Stimulated activated CD4-positive, alpha-beta T cell treated with anti-CD3 and anti-CD28 coated beads, Interleukin-4, amount 100 ng/mL, for 24 hours (primary cell): ENCODE measurements at regions not wholly inside any gene's neighbourhood (a gene's known extent, or its start where the extent isn't known, plus 50 kb on each side); places are given as distances from the start of the nearest gene placed in this dataset.
"Not testable (repeated sequence)": the region's sequence is repeated elsewhere in the genome, so short reads cannot be mapped to it uniquely, and the experiment has no call there.

ENCODE experiments used
- DNase-seq: peaks from one replicate; pipeline ENCODE4 v3.0.0-alpha.2; 2020

DNA sequence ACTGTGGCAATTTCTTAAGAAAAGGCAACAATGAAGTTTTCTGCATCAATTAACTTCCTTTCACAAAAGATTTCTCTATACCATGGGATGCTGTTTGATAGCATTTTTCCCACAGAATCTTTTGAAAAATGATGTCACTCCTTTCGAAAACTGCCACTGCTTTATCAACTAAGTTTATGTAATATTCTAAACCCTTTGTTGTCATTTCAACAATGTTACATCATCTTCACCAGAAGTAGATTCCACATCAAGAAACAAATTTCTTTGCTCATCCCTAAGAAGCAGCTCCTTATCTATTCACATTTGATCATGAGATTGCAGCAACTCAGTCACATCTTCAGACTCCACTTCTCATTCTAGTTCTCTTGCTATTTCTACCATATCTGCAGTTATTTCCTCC is 116.1 kb upstream of the KCND3 start:
- no peak for DNase-seq

DNA sequence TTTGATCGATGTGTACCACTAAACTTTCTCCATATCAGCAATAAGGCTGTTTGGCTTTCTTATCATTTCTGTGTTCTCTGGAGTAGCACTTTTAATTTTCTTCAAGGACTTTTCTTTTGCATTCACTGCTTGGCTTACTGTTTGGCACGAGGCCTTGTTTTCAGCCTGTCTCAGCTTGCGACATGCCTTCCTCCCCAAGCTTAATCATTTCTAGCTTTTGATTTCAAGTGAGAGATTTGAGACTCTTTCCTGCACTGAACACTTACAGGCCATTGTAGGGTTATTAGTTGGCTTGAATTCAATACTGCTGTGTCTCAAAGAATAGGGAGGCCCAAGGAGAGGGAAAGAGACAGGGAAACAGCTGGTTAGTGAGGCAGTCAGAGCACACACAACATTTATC is 120.6 kb upstream of the KCND3 start:
- DNase-seq: no peak

DNA sequence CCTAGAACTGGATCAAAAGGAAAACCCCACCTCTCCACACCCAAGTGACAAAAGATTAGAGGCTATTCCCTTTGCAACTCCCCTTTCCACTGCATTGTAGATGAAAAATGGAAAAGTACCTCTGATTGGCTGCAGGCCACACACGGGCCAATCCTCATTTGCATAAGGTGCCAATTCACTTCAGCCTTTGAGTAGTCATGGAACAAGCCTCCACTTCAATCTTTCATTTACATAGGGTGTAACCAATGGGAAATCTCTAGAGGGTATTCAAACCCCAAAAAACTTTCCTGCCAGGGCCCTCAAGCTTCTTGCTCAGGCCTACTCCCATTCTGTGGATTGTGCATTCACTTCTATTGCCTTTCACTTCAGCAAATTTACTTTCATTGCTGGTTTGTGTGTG is 122.3 kb upstream of the KCND3 start:
- no peak for DNase-seq

DNA sequence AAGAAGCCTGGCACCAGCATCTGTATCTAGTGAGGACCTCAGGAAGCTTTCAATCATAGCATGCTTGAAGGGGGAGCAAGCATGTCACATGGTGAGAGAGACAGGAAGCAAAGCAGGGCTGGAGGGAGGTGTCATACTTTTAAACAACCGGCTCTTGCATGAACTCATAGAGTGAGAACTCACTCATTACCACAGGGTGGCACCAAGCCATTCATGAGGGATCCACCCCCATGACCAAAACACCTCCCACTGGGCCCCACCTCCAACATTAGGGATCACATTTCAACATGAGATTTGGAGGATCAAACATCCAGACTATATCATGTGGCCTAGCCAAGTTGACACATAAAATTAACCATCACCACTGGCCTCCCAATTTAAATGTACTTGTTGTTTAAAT is 125.1 kb upstream of the KCND3 start:
- DNase-seq: no peak

DNA sequence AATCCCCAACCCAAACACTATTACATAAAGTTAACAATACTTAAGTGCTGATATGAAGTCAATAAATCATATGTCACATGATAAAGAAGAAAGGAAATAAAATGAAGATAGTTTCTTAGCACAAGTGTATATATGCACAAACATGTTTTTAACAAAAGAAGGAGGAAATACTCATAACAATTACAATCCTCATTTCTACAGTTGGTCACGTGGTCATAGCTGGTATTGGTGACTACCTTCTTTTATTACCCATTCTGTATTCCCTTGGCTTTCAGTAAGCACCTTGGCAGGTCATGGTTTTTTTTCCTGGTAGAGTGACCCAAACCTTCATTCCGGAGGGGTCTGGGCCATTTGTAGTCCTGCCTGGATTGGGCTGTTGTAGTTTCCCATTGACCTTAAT is 137.1 kb upstream of the KCND3 start:
- no peak for DNase-seq

DNA sequence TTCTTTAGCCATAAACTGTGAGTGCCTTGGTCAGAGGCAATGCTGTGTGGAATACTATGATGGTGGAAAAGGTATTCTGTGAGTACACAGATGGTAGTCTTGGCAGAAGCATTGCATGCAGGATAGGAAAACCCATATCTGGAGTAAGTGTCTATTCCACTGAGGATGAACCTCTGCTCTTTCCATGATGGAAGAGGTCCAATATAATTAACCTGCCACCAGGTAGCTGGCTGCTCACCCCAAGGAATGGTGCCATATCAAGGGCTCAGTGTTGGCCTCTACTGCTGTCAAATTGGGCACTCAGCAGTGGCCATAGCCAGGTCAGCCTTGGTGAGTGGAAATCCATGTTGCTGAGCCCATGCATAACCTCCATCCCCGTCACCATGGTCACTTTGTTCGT is 138.1 kb upstream of the KCND3 start:
- DNase-seq: not testable (repeated sequence)

DNA sequence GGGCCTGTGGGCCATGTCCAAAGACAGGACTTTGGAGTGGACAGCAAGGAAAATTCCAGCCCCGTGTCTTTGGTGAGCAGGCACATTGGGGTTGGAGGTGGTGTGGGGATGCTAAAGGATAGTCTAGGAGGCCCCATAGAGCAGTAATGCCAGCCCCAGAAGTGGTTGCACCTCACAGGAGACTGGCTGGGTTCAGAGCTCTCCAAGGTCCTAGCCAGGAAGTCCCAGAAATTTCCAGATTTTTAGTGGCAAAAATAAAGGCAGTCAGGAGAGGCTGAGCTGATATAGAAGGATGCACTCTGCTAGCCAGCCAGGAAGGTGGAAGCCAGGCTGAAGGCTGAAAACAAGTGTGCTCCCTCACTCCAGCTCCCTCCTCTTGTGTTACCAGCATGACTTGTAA is 144.0 kb upstream of the KCND3 start:
- DNase-seq: no peak

DNA sequence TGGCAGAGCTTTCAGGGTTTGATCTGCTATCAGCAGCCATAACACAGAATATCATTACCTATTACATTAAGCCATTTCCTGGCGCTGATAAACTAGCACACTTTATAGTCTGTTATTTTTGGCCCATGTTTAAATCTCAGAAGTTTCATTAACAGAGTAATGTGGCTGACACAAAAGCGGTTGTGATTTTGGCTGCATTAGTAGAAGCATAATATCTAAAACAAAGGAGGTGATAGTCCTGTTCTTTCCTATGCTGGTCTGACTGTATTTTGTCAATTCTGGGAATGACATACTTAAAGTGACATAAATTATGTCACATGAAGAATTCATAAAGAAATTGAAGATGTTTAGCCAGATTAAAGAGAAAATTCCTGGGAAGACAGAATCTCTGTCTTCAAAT is 151.3 kb upstream of the KCND3 start:
- DNase-seq: no peak

DNA sequence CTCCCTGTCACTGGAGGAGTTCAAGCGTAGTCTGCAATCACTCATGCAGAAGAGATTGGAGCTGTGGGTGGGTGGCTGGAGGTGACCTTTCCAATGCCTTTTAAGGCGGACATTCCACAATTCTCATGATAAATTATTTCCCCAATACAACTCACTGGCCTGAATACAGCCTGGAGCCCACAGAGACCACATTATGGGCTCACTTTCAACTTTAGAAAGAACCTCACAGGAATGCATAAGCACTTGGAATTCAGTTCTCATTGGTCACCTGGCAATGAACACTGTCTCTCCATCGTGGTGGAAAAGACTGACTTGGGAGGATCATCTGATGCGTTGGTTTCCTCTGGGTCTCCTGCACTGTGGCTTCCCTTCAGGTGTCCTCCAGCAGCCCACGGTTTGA is 151.8 kb upstream of the KCND3 start:
- DNase-seq: no peak

DNA sequence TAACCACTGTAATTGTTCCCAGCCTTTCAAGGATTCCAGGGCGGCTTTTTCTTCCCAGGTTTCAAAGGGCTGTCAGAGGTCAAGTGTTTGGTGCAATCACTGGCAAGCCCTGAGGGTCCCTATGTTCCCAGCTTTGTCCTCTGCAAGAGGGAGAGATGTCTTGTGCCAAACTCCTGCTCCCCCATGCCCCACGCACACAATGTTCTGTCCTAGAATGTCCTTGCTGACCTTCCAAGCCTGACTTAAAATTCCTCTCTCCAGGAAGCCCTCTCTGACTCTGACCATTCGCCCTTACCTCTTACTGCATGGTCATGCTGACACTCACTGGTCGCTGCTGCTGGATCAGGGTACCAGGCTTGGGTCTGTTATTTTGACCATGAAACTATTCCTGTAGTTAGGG is 152.5 kb upstream of the KCND3 start:
- DNase-seq: no peak

DNA sequence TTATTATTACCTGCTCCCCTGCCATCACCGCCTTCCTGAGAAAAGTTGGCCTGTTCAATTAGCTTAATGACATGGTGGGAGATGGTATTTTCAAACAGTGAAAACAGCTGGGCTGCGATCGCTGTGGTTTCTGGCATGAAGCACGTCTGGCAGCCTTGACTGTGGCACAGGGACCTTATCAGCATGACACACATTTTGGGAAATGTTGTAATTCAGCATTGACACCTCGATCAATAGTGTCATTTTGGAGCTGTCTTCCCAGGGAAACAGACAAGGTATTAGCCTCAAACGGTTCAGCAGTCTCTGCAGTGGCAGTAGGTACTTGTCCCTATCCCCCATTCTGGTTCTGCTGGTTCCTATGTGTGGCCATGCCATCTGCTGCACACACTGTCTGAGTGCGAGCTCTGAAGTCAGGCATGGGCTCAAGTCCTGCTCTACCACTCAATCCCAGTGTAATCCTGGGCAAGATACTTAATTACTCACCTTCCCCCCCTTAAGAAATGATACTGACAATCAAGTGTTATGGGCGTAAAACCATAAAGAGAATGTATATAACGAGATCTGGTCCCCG is 154.5 kb upstream of the KCND3 start:
- no peak for DNase-seq

DNA sequence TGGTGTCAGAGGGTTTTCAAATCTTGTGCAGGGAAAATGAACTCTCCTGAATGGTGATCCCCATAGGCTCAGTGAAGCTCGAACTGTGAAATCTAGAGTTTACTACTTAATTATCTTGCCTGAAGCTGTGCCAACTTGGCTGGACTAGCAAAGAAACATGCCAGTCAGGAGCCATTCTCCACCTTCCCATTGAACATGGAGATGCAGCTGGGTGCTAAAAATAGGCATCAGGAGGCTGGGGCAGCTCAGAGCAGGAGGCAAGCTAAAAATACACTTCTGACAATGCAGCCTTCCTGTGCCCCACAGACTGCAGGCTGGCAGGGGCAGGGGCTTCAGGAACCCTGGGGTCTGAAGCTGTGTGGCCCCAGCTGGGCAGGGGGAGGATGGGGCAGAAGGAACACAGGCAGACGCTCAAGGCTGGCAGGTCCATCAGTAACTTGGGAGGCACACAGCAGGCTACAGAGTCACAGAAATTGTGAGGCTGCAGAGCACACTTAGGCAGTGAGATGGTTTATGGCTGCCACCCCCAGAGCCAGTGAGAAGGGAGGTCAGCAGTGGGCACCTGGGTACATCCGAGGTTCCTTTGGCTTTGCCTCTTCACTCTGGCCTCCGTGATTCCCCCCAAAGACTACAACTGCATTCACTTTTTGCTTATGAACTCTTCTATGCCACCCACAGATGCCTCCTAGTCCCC is 155.4 kb upstream of the KCND3 start:
- DNase-seq: no peak

DNA sequence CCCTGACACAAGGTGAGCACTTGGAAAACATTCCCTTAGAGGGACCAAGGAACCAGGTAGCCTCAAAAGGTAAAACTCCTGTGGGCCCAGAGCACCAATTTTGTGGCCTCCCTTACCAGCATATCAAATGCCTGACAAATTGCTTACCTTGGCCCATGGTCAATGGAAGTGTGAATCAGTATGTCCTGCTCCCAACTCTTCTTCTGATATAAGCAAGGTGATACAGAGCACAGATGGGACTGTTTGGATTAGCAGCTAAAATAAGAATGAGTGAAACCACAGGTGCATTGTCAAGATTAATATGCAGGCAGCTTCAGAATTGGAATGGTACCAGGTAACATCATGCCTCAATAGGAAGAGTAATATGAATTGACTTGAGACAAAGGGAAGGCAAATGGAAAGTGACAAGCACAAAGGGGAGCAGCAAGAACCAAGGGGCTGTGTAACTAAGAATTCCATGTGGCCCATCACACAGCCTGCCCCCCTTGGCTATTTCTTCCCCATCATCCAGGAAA is 156.8 kb upstream of the KCND3 start:
- no peak for DNase-seq

DNA sequence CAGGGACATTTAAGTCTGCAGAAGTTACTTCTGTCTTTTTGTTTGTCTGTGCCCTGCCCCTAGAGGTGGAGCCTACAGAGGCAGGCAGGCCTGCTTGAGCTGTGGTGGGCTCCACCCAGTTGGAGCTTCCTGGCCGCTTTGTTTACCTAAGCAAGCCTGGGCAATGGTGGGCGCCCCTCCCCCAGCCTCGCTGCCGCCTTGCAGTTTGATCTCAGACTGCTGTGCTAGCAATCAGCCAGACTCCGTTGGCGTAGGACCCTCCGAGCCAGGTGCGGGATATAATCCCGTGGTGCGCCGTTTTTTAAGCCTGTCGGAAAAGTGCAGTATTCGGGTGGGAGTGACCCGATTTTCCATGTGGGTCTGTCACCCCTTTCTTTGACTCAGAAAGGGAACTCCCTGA is 170.7 kb upstream of the KCND3 start:
- DNase-seq: not testable (repeated sequence)

DNA sequence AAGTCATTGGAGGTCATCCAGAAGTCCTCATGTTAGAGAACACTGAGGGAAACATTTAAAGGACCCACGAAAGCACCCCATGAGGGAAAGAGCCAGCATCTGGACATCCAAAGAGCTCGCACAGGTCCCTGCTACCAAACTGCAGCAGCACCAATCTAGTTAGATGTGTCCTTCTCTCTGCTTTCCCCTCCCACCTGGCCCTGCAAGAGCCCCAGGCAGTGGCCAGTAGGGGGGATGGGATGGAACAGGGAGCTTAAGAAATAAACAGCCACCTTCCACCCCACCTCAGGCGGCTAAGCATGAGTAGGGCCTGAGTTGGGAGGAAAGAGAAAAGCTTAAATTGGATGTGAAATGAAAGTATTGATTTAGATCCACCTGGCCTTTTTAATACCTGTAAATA is 175.9 kb upstream of the KCND3 start:
- DNase-seq: no peak

DNA sequence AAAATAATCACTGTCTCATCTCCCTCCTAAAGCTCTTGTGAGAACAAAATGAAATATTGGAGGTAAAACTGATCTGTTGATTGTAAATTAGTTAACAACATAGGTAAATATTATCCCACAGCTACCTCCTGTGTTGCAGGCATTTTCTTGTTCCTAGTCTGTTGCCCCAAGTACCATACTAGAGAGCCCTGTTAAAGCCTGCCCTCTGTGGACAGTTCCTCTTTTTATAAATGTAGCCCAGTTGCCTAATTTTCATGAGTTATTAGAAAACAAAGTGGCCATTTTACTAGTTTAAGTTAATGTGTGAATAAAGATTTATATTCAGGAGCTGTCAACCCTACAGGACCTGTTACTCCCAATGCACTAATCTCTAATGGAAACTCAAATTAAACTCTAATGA is 180.0 kb upstream of the KCND3 start:
- DNase-seq: no peak

DNA sequence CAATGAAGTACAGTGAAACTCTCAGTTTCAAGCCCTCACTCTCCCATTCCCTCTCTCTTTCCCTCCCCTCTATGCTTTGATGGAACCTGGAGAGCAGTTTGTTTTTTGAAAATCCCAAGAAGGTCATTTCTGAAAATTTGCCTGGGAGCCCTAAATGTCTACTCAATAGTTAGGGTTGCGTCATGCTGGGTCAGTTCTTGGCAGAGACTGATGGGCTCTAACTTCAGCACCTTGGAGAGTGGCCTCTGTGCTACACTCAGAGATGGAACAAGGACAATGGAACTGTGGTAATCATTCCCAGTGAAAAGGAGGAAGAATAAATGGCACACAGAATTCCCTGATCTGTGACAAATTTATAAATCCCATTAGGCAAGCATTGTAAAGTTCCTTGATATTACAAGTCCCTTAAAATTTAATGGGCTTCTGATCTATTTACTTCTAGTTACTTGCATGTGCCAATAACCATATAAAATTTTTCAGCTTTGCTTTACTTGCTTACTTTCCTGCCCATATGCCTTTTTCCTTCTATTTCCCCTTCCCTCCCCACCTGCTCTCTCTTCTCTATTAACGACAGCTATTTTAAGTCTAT is 182.9 kb upstream of the KCND3 start:
- peak; percentile 5 for DNase-seq

DNA sequence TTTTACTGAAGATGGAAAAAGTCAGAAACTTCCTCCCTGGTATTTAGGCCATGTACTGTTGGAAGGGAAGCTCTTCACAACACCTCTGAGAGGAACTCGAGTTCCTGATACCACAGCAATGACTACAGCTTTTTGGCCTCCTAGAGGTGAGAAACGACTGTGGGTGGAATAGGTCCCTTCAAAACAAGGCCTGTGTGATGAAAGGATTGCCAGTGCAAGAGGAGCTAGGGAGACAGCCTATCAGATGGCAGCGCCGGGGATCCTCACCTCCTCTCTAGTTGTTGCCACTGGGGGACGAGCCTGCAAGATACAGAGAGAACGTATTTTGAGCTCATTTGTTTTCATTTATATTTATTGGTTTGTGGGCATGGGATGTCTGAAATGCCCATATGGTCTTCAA is 187.8 kb upstream of the KCND3 start:
- DNase-seq: no peak

DNA sequence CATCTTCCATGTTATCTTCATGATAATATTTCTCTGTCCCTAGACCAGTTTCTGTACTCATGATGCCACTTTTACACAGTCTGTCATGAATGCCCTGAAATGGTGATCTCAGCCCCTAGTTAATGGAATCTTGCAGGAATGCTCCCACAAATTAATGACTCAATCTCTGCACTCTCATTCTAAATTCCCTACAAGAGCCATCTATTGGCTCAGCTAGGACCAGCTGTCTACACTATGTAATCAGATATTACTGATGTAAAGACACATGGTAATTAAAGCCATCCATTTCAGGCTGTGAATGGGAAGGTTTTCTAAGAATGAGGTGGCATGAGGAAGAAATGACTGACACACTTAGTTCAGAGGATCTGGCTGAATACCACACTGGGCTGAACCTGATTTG is 199.1 kb upstream of the KCND3 start:
- DNase-seq: no peak

DNA sequence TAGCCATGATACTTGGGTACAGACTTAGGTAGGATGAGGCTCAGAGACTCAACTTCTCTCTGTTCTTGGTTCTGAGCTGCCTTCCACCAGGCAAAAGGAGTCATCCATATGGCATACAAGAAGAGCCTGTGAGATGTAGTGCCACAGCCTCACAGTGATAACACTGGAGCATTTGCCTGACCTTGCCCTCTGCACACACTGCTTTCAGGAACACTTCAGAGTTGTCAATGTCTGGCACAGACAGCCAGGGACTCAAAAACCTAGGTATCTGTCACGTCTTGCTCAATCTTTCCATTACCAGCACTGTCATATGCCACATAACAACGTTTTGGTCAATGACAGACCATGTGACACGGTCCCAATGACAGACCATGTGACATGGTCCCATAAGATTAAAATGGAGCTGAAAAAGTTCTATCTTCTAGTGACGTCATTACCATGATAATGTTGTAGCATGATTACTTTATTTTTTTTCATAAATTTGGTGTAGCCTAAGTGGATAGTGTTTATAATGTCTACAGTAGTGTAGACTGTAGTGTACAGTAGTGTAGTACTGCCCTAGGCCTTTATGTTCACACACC is 199.9 kb upstream of the CTTNBP2NL start:
- DNase-seq: no peak

DNA sequence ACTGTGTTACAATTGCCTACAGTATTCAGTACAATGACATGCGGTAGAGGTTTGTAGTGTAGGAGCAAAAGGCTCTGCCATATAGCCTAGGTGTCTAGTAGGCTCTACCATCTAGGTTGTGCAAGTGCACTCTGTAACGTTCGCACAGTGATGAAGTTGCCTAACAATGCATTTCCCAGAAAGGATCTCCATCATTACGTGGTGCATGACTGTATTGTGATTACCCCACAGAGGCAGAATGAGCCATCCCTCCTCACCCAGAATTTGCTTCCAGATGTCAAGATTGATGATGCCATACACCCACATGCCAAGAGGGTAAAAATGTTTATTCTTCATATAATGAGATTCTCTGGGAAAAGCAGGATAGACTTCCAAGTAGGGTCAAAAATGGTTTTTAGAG is 199.3 kb upstream of the CTTNBP2NL start:
- DNase-seq: no peak

DNA sequence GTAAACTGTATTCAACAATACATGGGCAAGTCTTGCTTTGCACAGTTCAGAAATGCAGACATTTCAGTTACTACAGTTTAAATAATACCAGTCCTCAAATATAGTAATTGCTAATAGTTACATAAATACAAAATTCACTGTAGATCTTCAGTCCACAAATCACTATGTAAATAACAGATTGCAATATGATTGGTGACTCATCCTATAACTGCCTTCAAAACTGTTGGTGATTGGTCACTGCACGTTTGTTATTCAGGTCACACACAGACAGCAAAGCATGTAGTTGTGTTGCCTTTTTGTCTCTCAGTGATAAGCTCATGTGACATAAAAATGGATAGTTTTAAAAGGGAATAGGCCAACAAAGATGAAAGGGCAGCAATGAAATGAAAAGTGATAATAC is 186.5 kb upstream of the CTTNBP2NL start:
- DNase-seq: no peak

DNA sequence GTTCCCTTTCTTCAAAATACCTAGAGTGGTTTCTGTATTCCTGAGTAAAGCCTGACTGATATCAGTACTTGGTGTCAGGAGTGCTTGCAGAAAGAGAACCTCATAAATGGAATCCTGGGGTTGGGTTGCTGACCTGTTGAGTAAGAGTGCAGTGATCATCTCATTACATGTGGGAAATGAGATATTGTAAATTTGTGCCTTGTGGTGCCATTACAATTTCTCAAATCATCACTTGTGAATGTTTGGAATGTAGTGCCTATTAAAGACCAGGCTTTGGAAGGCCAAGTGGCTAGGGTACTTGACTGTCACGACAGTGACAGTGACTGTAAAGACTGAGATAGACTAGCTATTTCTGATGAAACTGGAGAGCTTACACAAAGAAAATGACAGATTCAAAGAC is 176.7 kb upstream of the CTTNBP2NL start:
- no peak for DNase-seq

DNA sequence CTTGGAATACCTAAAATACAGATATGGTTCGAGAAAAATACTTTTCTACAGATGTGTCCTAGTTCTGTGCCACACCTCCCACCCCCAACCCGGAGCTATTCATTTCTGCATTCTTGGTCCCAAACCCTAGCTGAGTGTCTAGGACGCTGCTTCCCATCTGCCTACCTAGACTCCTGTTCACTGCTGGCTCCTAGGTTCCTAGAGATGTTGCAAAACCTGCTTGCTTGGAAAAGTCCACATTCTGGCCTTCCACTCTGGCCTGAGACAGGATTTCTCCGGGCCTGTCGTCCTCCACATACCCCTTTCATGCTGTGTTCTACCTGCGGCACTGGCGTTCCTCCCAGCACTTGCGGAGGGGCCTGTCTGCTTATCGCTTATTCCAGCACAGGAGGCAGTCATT is 165.8 kb upstream of the CTTNBP2NL start:
- DNase-seq: no peak
